HepG2 (cell line): ENCODE measurements at regions not wholly inside any gene's neighbourhood (a gene's known extent, or its start where the extent isn't known, plus 50 kb on each side); places are given as distances from the start of the nearest gene placed in this dataset.

Source experiments
- ATAC-seq: fragments of 200-7000 bp; cut with Tn5 transposase; 3 replicates; pipeline ENCODE4 v1.9.1; 2020; ENCODE audit warnings: mild to moderate bottlenecking, moderate library complexity
- BruUV-seq: library from RNA; stranded (reverse); fragments of 400-500 nt; replicated peaks from 2 replicates; lab custom pipeline; 2021; lab: Mats Ljungman, UMichigan
- CTCF ChIA-PET: fragments of 300-600 bp; formaldehyde crosslinking; extraction: SDS; loops from one replicate; lab custom pipeline; 2021; ENCODE audit warnings: low total read pairs, inconsistent platforms, low intra/inter-chr PET ratio; lab: Yijun Ruan, JAX
- POLR2A ChIA-PET: fragments of 350-600 bp; sonication (Branson Sonifier 250); formaldehyde crosslinking; loops from one replicate; lab custom pipeline; 2020; ENCODE audit warnings: antibody characterized with exemption, inconsistent platforms; lab: Yijun Ruan, JAX
- DNase-seq: peaks from one replicate; pipeline ENCODE4 v3.0.0-alpha.2; 2015; ENCODE audit warnings: low spot score
- FAIRE-seq: peaks from 3 replicates; lab custom pipeline; 2011; peaks lifted over from hg19 to GRCh38; lab: Jason Lieb, UNC
- H2AFZ ChIP-seq: one replicate; pipeline ENCODE4 v1.6.1; 2011; ENCODE audit warnings: low read length, inconsistent platforms
- H3K27ac ChIP-seq: fragments of 300-600 bp; 3 replicates; pipeline ENCODE4 v1.8.0; 2011; ENCODE audit warnings: mixed run types, mild to moderate bottlenecking, mixed read lengths, low read length, inconsistent platforms; ENCODE audit not compliant: insufficient read depth; ENCODE audit errors: extremely low read length
- H3K27me3 ChIP-seq, 2 experiments: fragments of 200-600 bp in 1 of 2; 2 replicates in 1 of 2; 3 replicates in 1 of 2; pipeline versions ENCODE4 v1.6.0 to v1.8.0; 2011; ENCODE audit warnings: low read length in 2 of 2, mild to moderate bottlenecking in 2 of 2, moderate library complexity in 2 of 2, inconsistent platforms in 1 of 2; ENCODE audit not compliant: insufficient read depth in 2 of 2, control insufficient read depth in 1 of 2
- H3K36me3 ChIP-seq, 2 experiments: fragments of 200-600 bp in 1 of 2; replicated peaks in 1 of 2; 2 replicates in 1 of 2; 3 replicates in 1 of 2; pipeline versions ENCODE4 v1.5.1 to v1.8.0; 2011; ENCODE audit warnings: low read length in 2 of 2, inconsistent platforms in 1 of 2; ENCODE audit not compliant: insufficient read depth in 2 of 2, control insufficient read depth in 1 of 2
- H3K4me1 ChIP-seq: 2 replicates; pipeline ENCODE4 v1.5.1; 2012; ENCODE audit warnings: low read length, inconsistent platforms; ENCODE audit not compliant: insufficient read depth
- H3K4me2 ChIP-seq: 2 replicates; pipeline ENCODE4 v1.6.0; 2011; ENCODE audit warnings: low read depth, low read length, inconsistent platforms
- H3K4me3 ChIP-seq, 3 experiments: fragments of 200-600 bp in 1 of 3; sonication (generic), shearing (Covaris generic) in 1 of 3; replicated peaks in 1 of 3; 2 replicates each; pipeline ENCODE4 v1.5.1; 2011 to 2016; ENCODE audit warnings: low read length in 3 of 3, inconsistent platforms in 2 of 3, low read depth in 2 of 3, mild to moderate bottlenecking in 2 of 3, control low read depth in 1 of 3, mixed read lengths in 1 of 3; ENCODE audit not compliant: insufficient read depth in 1 of 3
- H3K79me2 ChIP-seq: one replicate; pipeline ENCODE4 v1.6.1; 2011; ENCODE audit warnings: low read length, inconsistent platforms; ENCODE audit not compliant: insufficient read depth
- H3K9ac ChIP-seq: 2 replicates; pipeline ENCODE4 v1.6.0; 2011; ENCODE audit warnings: mild to moderate bottlenecking, low read depth, low read length, inconsistent platforms; ENCODE audit not compliant: insufficient read depth
- H3K9me3 ChIP-seq: 2 replicates; pipeline ENCODE4 v1.5.1; 2012; ENCODE audit warnings: mild to moderate bottlenecking, low read length
- H4K20me1 ChIP-seq: 2 replicates; pipeline ENCODE4 v1.6.0; 2011; ENCODE audit warnings: inconsistent platforms, mild to moderate bottlenecking, low read length, moderate library complexity; ENCODE audit not compliant: insufficient read depth
- MAFF ChIP-seq: IDR thresholded peaks from 2 replicates; pipeline ENCODE4 v1.6.1; 2011; ENCODE audit warnings: low read depth, low read length, improper control_type of control experiment
- MAFK ChIP-seq, 2 experiments: IDR thresholded peaks in 1 of 2; conservative IDR thresholded peaks in 1 of 2; 2 replicates each; pipeline ENCODE4 v1.6.1; 2011; ENCODE audit warnings: improper control_type of control experiment in 2 of 2, low read length in 2 of 2
- PHB2 ChIP-seq: fragments of 450-650 bp; IDR thresholded peaks from 2 replicates; pipeline ENCODE4 v1.6.1; 2018; ENCODE audit not compliant: partially characterized antibody
- SNAPC4 ChIP-seq: sonication (generic); formaldehyde crosslinking; IDR thresholded peaks from 2 replicates; pipeline ENCODE4 v1.4.0; 2020; ENCODE audit warnings: mild to moderate bottlenecking, missing genetic modification reagents
- ZBTB43 ChIP-seq: sonication (generic); formaldehyde crosslinking; conservative IDR thresholded peaks from 2 replicates; pipeline ENCODE4 v1.4.0; 2020; ENCODE audit warnings: missing genetic modification reagents
- ZFX ChIP-seq: sonication (generic); formaldehyde crosslinking; IDR thresholded peaks from 2 replicates; pipeline ENCODE4 v1.4.0; 2020; ENCODE audit warnings: mild to moderate bottlenecking, low read depth, missing genetic modification reagents, moderate library complexity
- ZNF331 ChIP-seq: sonication (generic); formaldehyde crosslinking; IDR thresholded peaks from 2 replicates; pipeline ENCODE4 v1.4.0; 2020; ENCODE audit warnings: missing genetic modification reagents
- ZNF430 ChIP-seq: sonication (generic); formaldehyde crosslinking; IDR thresholded peaks from 2 replicates; pipeline ENCODE4 v1.9.0; 2021; ENCODE audit warnings: mild to moderate bottlenecking, missing genetic modification reagents
- ZNF557 ChIP-seq: sonication (generic); formaldehyde crosslinking; IDR thresholded peaks from 2 replicates; pipeline ENCODE4 v1.4.0; 2020; ENCODE audit warnings: missing genetic modification reagents
- ZNF672 ChIP-seq: sonication (generic); formaldehyde crosslinking; IDR thresholded peaks from 2 replicates; pipeline ENCODE4 v1.8.1; 2022; ENCODE audit warnings: missing genetic modification reagents
- WGBS: methylation state at CpG from one replicate; pipeline ENCODE4 v1.1.6; 2017; ENCODE audit warnings: low lambda C conversion rate; 5-methylcytosine and 5-hydroxymethylcytosine counted together
- in situ Hi-C: cut with HindIII; loops from 2 replicates; pipeline ENCODE4 v1.10.0; 2017; ENCODE audit warnings: low pct_unique_long_range_greater_than_20kb; ENCODE audit not compliant: extremely low pct_ligation_motif_present
- intact Hi-C: fragments of 100-400 bp; cut with micrococcal nuclease; formaldehyde crosslinking; loops from one replicate; pipeline ENCODE4 v1.10.0; 2022; ENCODE audit not compliant: unreplicated experiment

- BruUV-seq = no TSS peak
- in situ Hi-C loops = no loop called here
- no peak overlapping the region for H3K4me3 ChIP-seq
- H3K27me3 ChIP-seq = no peaks in the 10 kb centered on the region
- no peak overlapping the region for H2AFZ ChIP-seq
- H4K20me1 ChIP-seq = no peaks in the 10 kb centered on the region
- no peak overlapping the region for H3K27ac ChIP-seq
- no peak for ATAC-seq
- no peaks in the 10 kb centered on the region for H3K36me3 ChIP-seq
- DNase-seq = no peak
- no peaks in the 10 kb centered on the region for H3K9me3 ChIP-seq
- ChIA-PET CTCF (no interaction called here), POLR2A (no interaction called here)
- 98% methylated on average over 2 of the region's 2 CpGs for WGBS
- no peak overlapping the region for H3K9ac ChIP-seq
- H3K79me2 ChIP-seq = no peaks in the 10 kb centered on the region
- FAIRE-seq = no peak
- intact Hi-C loops = no loop called here
- no peak for TF ChIP-seq ZFX (CRISPR knock-in tag)
- TF ChIP-seq PHB2 = no peak
- TF ChIP-seq ZNF430 (CRISPR knock-in tag) = no peak
- no peak for TF ChIP-seq SNAPC4 (CRISPR knock-in tag)
- TF ChIP-seq MAFF = peak; percentile 32; the same call in 1 of the 2 replicates
- no peak for TF ChIP-seq ZNF331
- TF ChIP-seq ZNF557 (CRISPR knock-in tag) = no peak
- peak in 1 of 2 experiments; percentile 13; a peak in 1 of 4 replicates for TF ChIP-seq MAFK (conservative IDR thresholded peaks at IDR 0.05 in 1 of 2, IDR thresholded peaks at IDR 0.05 in 1 of 2; ENCODE audit: low read length in 2 of 2)
- no peak for TF ChIP-seq ZNF672 (CRISPR knock-in tag)
- no peak for TF ChIP-seq ZBTB43 (CRISPR knock-in tag)
- no peak overlapping the region for H3K4me2 ChIP-seq
- no peaks in the 10 kb centered on the region for H3K4me1 ChIP-seq
Observed at GRCh38 chr1:121558514-121558913, 373.7 kb downstream of the SRGAP2C start.
